Mammary epithelial cell (primary cell): ENCODE measurements at regions not wholly inside any gene's neighbourhood (a gene's known extent, or its start where the extent isn't known, plus 50 kb on each side); places are given as distances from the start of the nearest gene placed in this dataset.

Source experiments
- EZH2 ChIP-seq: IDR thresholded peaks from 2 replicates; pipeline ENCODE4 v1.6.1; 2012; ENCODE audit warnings: low read length, inconsistent platforms, borderline replicate concordance
- TF ChIP-seq, protein P1 (sequence below), 2 donors: IDR thresholded peaks in 1 of 2; conservative IDR thresholded peaks in 1 of 2; 2 replicates each; pipeline ENCODE4 v1.5.1; 2011 to 2012; ENCODE audit warnings: inconsistent platforms in 2 of 2, low read length in 2 of 2, mild to moderate bottlenecking in 2 of 2, control low read depth in 1 of 2, low read depth in 1 of 2; ENCODE audit not compliant: insufficient read depth in 1 of 2; ENCODE audit errors: extremely low read depth in 1 of 2

- TF ChIP-seq, protein P1, sequence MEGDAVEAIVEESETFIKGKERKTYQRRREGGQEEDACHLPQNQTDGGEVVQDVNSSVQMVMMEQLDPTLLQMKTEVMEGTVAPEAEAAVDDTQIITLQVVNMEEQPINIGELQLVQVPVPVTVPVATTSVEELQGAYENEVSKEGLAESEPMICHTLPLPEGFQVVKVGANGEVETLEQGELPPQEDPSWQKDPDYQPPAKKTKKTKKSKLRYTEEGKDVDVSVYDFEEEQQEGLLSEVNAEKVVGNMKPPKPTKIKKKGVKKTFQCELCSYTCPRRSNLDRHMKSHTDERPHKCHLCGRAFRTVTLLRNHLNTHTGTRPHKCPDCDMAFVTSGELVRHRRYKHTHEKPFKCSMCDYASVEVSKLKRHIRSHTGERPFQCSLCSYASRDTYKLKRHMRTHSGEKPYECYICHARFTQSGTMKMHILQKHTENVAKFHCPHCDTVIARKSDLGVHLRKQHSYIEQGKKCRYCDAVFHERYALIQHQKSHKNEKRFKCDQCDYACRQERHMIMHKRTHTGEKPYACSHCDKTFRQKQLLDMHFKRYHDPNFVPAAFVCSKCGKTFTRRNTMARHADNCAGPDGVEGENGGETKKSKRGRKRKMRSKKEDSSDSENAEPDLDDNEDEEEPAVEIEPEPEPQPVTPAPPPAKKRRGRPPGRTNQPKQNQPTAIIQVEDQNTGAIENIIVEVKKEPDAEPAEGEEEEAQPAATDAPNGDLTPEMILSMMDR (conservative IDR thresholded peaks at IDR 0.05 in 1 of 2, IDR thresholded peaks at IDR 0.05 in 1 of 2; ENCODE audit: extremely low read depth in 1 of 2, insufficient read depth in 1 of 2, low read depth in 1 of 2, low read length in 2 of 2), result no peak
- TF ChIP-seq EZH2, result no peak
Measured at GRCh38 chr2:211159972-211160371, 603.6 kb downstream of the CPS1 start.
